ENCODE measurements at regions not wholly inside any gene's neighbourhood (a gene's known extent, or its start where the extent isn't known, plus 50 kb on each side); places are given as distances from the start of the nearest gene placed in this dataset.

DNA sequence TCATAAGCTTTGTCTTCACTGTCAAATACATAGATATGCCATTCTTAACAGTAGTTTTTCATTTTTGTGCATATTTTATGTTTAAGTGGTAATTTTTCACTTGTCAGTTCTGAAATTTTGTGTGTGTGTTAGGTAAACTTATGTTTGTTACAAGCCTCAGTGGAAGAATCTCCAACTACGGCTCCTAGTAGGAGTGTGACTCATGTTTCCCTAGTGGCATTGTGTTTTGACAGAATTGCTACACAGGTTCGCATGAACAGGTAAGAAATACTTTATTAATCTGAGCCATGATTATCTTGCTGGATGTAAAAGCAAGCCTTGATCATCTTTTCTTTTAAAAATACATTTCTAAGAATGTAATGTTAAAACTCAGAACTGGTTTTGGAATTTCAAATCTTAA, 94.4 kb downstream of the BLTP1 start:
- no peak overlapping the region for H2AK5ac ChIP-seq (ENCODE audit: insufficient read length, low read length)
- TF ChIP-seq, protein P1, sequence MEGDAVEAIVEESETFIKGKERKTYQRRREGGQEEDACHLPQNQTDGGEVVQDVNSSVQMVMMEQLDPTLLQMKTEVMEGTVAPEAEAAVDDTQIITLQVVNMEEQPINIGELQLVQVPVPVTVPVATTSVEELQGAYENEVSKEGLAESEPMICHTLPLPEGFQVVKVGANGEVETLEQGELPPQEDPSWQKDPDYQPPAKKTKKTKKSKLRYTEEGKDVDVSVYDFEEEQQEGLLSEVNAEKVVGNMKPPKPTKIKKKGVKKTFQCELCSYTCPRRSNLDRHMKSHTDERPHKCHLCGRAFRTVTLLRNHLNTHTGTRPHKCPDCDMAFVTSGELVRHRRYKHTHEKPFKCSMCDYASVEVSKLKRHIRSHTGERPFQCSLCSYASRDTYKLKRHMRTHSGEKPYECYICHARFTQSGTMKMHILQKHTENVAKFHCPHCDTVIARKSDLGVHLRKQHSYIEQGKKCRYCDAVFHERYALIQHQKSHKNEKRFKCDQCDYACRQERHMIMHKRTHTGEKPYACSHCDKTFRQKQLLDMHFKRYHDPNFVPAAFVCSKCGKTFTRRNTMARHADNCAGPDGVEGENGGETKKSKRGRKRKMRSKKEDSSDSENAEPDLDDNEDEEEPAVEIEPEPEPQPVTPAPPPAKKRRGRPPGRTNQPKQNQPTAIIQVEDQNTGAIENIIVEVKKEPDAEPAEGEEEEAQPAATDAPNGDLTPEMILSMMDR (conservative IDR thresholded peaks at IDR 0.05) = no peak
- H3K56ac ChIP-seq (ENCODE audit: insufficient read length, low read depth, low read length) = no peak overlapping the region
- no peak overlapping the region for H3K27ac ChIP-seq (ENCODE audit: insufficient read length, low read depth, low read length)
- H4K20me1 ChIP-seq (ENCODE audit: control insufficient read depth, insufficient read depth, insufficient read length) = no peaks in the 10 kb centered on the region
- no peak overlapping the region for H3K4me2 ChIP-seq (ENCODE audit: insufficient read depth, insufficient read length, low read length)
- no peak overlapping the region for H2BK15ac ChIP-seq (ENCODE audit: low read depth, low read length)
- DNase-seq = no peak
- H2BK12ac ChIP-seq (ENCODE audit: insufficient read length, low read depth, low read length) = no peak overlapping the region
- H3K23me2 ChIP-seq (ENCODE audit: insufficient read length, low read depth, low read length, poor library complexity, severe bottlenecking) = no peaks in the 10 kb centered on the region
- H3K9ac ChIP-seq (ENCODE audit: extremely low read depth, insufficient read length, low read length) = no peak overlapping the region
- no peak overlapping the region for H3K4ac ChIP-seq (ENCODE audit: low read depth, low read length)
- no peak overlapping the region for H4K8ac ChIP-seq (replicated peaks; ENCODE audit: insufficient read length, low read depth, low read length)
- no peak overlapping the region for H2BK20ac ChIP-seq (ENCODE audit: low read depth, low read length, poor library complexity, severe bottlenecking)
- no peak overlapping the region for H4K5ac ChIP-seq (ENCODE audit: insufficient read length, low read depth, low read length)
- Mint-ChIP-seq H3K4me1 (no peaks in the 10 kb centered on the region), H3K4me3 (no peak overlapping the region), H3K36me3 (ENCODE audit: insufficient read depth in 1 of 3, low read depth in 3 of 3) (peaks cover 0 to 22% (median 7%) of the 10 kb centered on the region in 3 experiments; a peak in 4 of 7 replicates), H3K27me3 (ENCODE audit: low read depth) (no peaks in the 10 kb centered on the region), H3K27ac (no peak overlapping the region), H3K9me3 (no peaks in the 10 kb centered on the region)
- H3K9me3 ChIP-seq (ENCODE audit: control insufficient read depth, low read depth, low read length) = no peaks in the 10 kb centered on the region
- no CpG with 5 or more reads among the region's 2 CpGs for WGBS (ENCODE audit: extremely low coverage, insufficient read length, low lambda C conversion rate)
- H2BK120ac ChIP-seq (ENCODE audit: low read depth, low read length, poor library complexity, severe bottlenecking) = no peak overlapping the region
- H3K18ac ChIP-seq (ENCODE audit: insufficient read length, low read depth, low read length) = no peak overlapping the region
- no peak overlapping the region for H3K23ac ChIP-seq (ENCODE audit: insufficient read length, low read depth, low read length)
- H2BK5ac ChIP-seq (ENCODE audit: insufficient read length, low read length) = no peak overlapping the region
- no peak overlapping the region for H3K14ac ChIP-seq (ENCODE audit: insufficient read depth, low read length)
- no peak overlapping the region for H4K91ac ChIP-seq (ENCODE audit: insufficient read length, low read depth, low read length)
- H3K27me3 ChIP-seq (ENCODE audit: insufficient read depth, low read length) = no peaks in the 10 kb centered on the region
- H3K4me1 ChIP-seq (ENCODE audit: insufficient read depth, low read length) = no peaks in the 10 kb centered on the region
- H3K79me1 ChIP-seq (ENCODE audit: insufficient read depth, low read depth, low read length, poor library complexity, severe bottlenecking) = no peaks in the 10 kb centered on the region
- no peaks in the 10 kb centered on the region for H3K79me2 ChIP-seq (ENCODE audit: insufficient read depth, low read length)
- no peak overlapping the region for H3T11ph ChIP-seq (ENCODE audit: low read length)
- no peak overlapping the region for H2AFZ ChIP-seq (ENCODE audit: low read length)

Data from H9 (cell line).